Thyroid gland (tissue), 4 donors: ENCODE measurements at regions not wholly inside any gene's neighbourhood (a gene's known extent, or its start where the extent isn't known, plus 50 kb on each side); places are given as distances from the start of the nearest gene placed in this dataset.
"Not testable (repeated sequence)": the region's sequence is repeated elsewhere in the genome, so short reads cannot be mapped to it uniquely, and the experiment has no call there.

Source experiments
- POLR2A ChIP-seq, 2 donors: fragments of 450-650 bp; IDR thresholded peaks; one replicate each; pipeline ENCODE4 v1.6.1; 2017; ENCODE audit warnings: antibody characterized with exemption in 2 of 2, mild to moderate bottlenecking in 2 of 2, moderate library complexity in 1 of 2
- TF ChIP-seq, protein P1 (sequence below), 6 experiments: fragments of 200-600 bp in 3 of 6; fragments of 450-650 bp in 3 of 6; sonication (generic) in 3 of 6; IDR thresholded peaks; one replicate each; pipeline ENCODE4 v1.5.1; 2016 to 2019; ENCODE audit warnings: antibody characterized with exemption in 6 of 6, mild to moderate bottlenecking in 2 of 6, inconsistent platforms in 1 of 6, moderate library complexity in 1 of 6

DNA sequence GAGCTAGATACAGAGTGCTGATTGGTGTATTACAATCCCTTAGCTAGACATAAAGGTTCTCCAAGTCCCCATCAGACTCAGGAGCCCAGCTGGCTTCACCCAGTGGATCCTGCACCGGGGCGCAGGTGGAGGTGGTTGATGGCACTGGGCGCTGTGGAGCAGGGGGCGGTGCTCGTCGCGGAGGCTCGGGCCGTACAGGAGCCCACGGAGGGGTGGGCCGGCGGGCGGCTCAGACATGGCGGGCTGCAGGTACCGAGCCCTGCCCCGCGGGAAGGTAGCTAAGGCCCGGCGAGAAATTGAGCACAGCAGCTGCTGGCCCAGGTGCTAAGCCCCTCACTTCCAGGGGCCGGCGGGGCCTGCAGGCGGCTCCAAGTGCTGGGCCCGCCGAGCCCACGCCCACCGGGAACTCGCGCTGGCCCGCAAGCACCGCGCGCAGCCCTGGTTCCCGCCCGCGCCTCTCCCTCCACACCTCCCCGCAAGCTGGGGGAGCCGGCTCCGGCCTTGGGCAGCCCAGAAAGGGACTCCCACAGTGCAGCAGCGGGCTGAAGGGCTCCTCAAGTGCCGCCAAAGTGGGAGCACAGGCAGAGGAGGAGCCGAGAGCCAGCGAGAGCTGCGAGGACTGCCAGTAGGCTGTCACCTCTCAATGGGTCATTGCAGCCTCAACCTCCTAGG lies 96.4 kb upstream of the MYO10 start:
- TF ChIP-seq, protein P1, sequence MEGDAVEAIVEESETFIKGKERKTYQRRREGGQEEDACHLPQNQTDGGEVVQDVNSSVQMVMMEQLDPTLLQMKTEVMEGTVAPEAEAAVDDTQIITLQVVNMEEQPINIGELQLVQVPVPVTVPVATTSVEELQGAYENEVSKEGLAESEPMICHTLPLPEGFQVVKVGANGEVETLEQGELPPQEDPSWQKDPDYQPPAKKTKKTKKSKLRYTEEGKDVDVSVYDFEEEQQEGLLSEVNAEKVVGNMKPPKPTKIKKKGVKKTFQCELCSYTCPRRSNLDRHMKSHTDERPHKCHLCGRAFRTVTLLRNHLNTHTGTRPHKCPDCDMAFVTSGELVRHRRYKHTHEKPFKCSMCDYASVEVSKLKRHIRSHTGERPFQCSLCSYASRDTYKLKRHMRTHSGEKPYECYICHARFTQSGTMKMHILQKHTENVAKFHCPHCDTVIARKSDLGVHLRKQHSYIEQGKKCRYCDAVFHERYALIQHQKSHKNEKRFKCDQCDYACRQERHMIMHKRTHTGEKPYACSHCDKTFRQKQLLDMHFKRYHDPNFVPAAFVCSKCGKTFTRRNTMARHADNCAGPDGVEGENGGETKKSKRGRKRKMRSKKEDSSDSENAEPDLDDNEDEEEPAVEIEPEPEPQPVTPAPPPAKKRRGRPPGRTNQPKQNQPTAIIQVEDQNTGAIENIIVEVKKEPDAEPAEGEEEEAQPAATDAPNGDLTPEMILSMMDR (IDR thresholded peaks at IDR 0.05) = not testable (repeated sequence)
- not testable (repeated sequence) for TF ChIP-seq POLR2A (IDR thresholded peaks at IDR 0.05)
